ENCODE measurements at regions not wholly inside any gene's neighbourhood (a gene's known extent, or its start where the extent isn't known, plus 50 kb on each side); places are given as distances from the start of the nearest gene placed in this dataset.

GRCh38 chr18:65260030-65260429 lies 490.8 kb upstream of the CDH7 start:
- FAIRE-seq: no peak

GRCh38 chr18:65259403-65259802 lies 491.4 kb upstream of the CDH7 start:
- Histone ChIP-seq H3K27ac (ENCODE audit: control insufficient read depth, insufficient read depth, low read length) (no peak overlapping the region), H4K20me1 (ENCODE audit: control insufficient read depth, extremely low read depth, insufficient read depth, low read length) (no peaks in the 10 kb centered on the region), H3K36me3 (ENCODE audit: control insufficient read depth in 2 of 2, extremely low read depth in 1 of 2, insufficient read depth in 2 of 2, low read length in 2 of 2) (no peaks in the 10 kb centered on the region), H3K79me2 (ENCODE audit: control insufficient read depth, insufficient read depth, low read length) (no peaks in the 10 kb centered on the region), H3K9me3 (ENCODE audit: control insufficient read depth, low read depth, low read length) (no peaks in the 10 kb centered on the region), H3K9me1 (ENCODE audit: control insufficient read depth, extremely low read depth, insufficient read depth, low read length) (no peaks in the 10 kb centered on the region), H3K4me3 (ENCODE audit: control insufficient read depth in 2 of 3, extremely low read depth in 1 of 3, insufficient read depth in 2 of 3, low read depth in 1 of 3, low read length in 3 of 3) (no peak overlapping the region), H3K4me1 (ENCODE audit: control insufficient read depth, extremely low read depth, insufficient read depth, low read length) (no peaks in the 10 kb centered on the region), H3K4me2 (ENCODE audit: control insufficient read depth, extremely low read depth, insufficient read depth, low read depth, low read length) (no peak overlapping the region), H3K27me3 (ENCODE audit: control insufficient read depth, extremely low read depth, insufficient read depth, low read length) (no peaks in the 10 kb centered on the region), H2AFZ (ENCODE audit: control insufficient read depth, low read length) (no peak overlapping the region), H3K9ac (ENCODE audit: control insufficient read depth, extremely low read depth, insufficient read depth, low read length) (no peak overlapping the region)
- DNase-seq (ENCODE audit: low read depth, low spot score) (no peak), FAIRE-seq (no peak)
- dilution Hi-C loops (cut with MboI; ENCODE audit: extremely low pct_ligation_motif_present, low sequenced_read_pairs): no loop called here
- TF ChIP-seq EZH2 (IDR thresholded peaks at IDR 0.05; ENCODE audit: low read length) (no peak), CTCF (optimal IDR thresholded peaks at IDR 0.05 in 1 of 3, IDR thresholded peaks at IDR 0.05 in 1 of 3, conservative IDR thresholded peaks at IDR 0.05 in 1 of 3; ENCODE audit: extremely low read depth in 1 of 3, insufficient read depth in 2 of 3, low read length in 3 of 3) (no peak)

More at GRCh38 chr18:65260030-65260429, 490.8 kb upstream of the CDH7 start:
- dilution Hi-C loops (cut with MboI; ENCODE audit: extremely low pct_ligation_motif_present, low sequenced_read_pairs): no loop called here
- Histone ChIP-seq H3K9ac (ENCODE audit: control insufficient read depth, extremely low read depth, insufficient read depth, low read length) (no peak overlapping the region), H4K20me1 (ENCODE audit: control insufficient read depth, extremely low read depth, insufficient read depth, low read length) (no peaks in the 10 kb centered on the region), H3K27ac (ENCODE audit: control insufficient read depth, insufficient read depth, low read length) (no peak overlapping the region), H3K36me3 (ENCODE audit: control insufficient read depth in 2 of 2, extremely low read depth in 1 of 2, insufficient read depth in 2 of 2, low read length in 2 of 2) (no peaks in the 10 kb centered on the region), H3K4me2 (ENCODE audit: control insufficient read depth, extremely low read depth, insufficient read depth, low read depth, low read length) (no peak overlapping the region), H3K27me3 (ENCODE audit: control insufficient read depth, extremely low read depth, insufficient read depth, low read length) (no peaks in the 10 kb centered on the region), H3K4me1 (ENCODE audit: control insufficient read depth, extremely low read depth, insufficient read depth, low read length) (no peaks in the 10 kb centered on the region), H3K4me3 (ENCODE audit: control insufficient read depth in 2 of 3, extremely low read depth in 1 of 3, insufficient read depth in 2 of 3, low read depth in 1 of 3, low read length in 3 of 3) (no peak overlapping the region), H3K9me1 (ENCODE audit: control insufficient read depth, extremely low read depth, insufficient read depth, low read length) (no peaks in the 10 kb centered on the region), H2AFZ (ENCODE audit: control insufficient read depth, low read length) (no peak overlapping the region), H3K9me3 (ENCODE audit: control insufficient read depth, low read depth, low read length) (no peaks in the 10 kb centered on the region), H3K79me2 (ENCODE audit: control insufficient read depth, insufficient read depth, low read length) (no peaks in the 10 kb centered on the region)
- no peak for TF ChIP-seq CTCF (optimal IDR thresholded peaks at IDR 0.05 in 1 of 3, IDR thresholded peaks at IDR 0.05 in 1 of 3, conservative IDR thresholded peaks at IDR 0.05 in 1 of 3; ENCODE audit: extremely low read depth in 1 of 3, insufficient read depth in 2 of 3, low read length in 3 of 3)
- TF ChIP-seq EZH2 (IDR thresholded peaks at IDR 0.05; ENCODE audit: low read length): no peak
- no peak for DNase-seq (ENCODE audit: low read depth, low spot score)

All from keratinocyte (primary cell).